HG03342 (cell line): ENCODE measurements at regions not wholly inside any gene's neighbourhood (a gene's known extent, or its start where the extent isn't known, plus 50 kb on each side); places are given as distances from the start of the nearest gene placed in this dataset.

Experiments
- ATAC-seq: cut with Tn5 transposase; IDR thresholded peaks from one replicate; pipeline ENCODE4 v1.9.1; 2021; ENCODE audit warnings: mild to moderate bottlenecking, moderate library complexity; ENCODE audit not compliant: unreplicated experiment

DNA sequence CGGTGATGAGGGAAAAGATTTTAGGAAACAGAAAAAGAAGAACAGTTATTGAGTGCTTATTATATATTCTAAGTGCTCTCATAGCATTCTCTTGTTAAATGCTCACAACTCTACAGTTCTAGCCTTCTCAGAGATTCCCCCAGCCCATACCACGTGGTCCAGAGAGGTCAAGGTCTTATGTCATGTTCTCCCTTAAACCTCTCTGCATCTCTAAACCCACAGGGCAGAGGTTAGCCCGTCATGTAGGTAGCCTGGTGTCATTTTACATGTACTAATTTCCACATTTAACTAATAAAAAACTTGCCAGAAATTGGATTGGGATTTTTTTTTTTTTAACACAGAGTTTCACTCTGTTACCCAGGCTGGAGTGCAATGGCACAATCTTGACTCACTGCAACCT, 178.0 kb downstream of the CEMIP2 start:
- ATAC-seq: no peak

DNA sequence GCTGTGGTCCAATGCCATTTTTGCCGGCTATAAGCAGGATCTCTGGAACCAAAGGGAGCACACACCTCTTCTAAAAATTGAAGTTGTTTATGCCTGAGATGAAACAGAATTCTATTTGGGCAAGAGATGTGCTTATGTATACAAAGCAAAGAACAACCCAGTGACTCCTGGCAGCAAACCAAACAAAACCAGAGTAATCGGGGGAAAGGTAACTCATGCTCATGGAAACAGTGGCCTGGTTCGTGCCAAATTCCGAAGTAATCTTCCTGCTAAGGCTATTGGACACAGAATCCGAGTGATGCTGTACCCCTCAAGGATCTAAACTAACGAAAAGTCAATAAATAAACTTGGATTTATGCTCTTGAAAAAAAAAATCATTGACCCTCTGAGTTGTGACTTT, 178.7 kb downstream of the CEMIP2 start:
- ATAC-seq: no peak

DNA sequence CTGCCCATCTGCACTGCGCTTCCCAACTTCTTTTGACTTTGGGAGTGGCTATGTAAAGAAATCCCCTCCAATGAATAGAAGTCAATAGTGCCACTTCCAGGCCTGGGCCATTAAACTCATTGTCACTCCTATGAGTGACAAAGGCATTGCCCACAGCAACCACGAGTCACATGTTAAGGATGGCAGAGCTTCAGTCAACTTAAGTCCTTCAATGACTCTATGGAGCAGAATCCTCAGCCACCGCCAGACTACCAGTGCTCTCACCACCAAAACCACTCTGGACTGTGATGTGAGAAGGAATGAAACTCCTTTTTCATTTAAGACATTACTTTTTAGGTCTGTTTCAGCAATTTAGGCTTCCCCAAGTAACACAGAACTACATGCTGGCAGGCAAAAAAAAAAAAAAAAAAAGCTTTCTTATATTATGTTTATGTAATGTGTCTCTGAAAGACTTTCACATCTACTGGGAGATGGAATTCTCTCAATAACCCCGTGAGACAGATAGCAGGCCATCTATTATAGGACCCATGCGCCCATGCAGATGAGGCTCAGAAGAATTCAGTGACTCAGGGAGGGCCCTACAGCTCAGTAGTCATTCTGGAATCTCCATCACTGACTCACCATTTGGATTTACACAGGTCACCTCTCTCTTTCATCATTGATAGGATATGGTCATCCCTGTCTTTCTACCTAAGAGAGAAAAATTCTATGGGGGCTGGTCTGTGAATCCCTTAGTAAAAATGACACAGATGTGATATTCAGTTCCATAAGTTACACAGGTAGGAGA, 180.5 kb downstream of the CEMIP2 start:
- ATAC-seq: no peak

DNA sequence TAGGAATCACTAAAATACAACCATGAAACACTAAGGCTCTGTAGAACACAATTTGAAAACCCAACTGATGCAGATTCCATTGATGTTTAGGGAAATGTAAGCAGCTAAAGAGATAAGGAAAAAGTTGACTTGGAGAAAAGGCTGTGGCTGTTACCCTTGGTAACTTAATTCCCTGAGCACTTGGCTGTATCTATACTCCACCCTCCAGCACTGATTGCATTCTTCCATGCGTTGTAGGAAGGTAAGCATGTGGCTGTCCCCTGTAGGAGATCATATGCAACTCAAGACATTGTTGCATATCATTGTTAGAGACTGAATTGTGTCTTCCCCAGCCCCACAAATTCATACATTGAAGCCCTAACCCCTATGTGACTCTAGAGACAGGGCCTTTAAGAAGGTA, 184.5 kb downstream of the CEMIP2 start:
- ATAC-seq: no peak

DNA sequence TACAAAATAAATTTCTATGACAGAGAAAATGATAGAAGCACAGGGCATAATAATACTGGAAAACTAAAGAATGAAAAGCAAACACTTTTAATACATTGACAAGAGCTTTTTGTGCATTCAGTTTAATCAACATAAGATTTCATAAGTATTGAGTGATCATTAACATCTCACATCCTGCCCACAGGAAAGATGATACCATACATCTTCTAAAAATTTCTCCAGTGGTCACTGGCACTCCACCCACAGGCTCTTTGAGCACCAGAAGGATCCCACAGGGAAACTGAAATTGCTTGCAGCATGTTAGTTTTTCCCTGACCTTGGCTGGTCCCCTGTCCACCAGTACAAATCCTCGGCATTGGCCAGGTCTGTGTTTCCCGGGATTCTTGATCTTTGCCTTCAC, 186.0 kb downstream of the CEMIP2 start:
- ATAC-seq: no peak

- no peak for ATAC-seq
These were observed 187.2 kb downstream of the CEMIP2 start for GRCh38 chr9:71581101-71581500.

GRCh38 chr9:71571186-71571585, 197.1 kb downstream of the CEMIP2 start:
- ATAC-seq: no peak

GRCh38 chr9:71567890-71568289, 200.4 kb downstream of the CEMIP2 start:
- ATAC-seq: no peak

GRCh38 chr9:71562140-71562539, 206.2 kb downstream of the CEMIP2 start:
- no peak for ATAC-seq

GRCh38 chr9:71557310-71557709, 211.0 kb downstream of the CEMIP2 start:
- no peak for ATAC-seq

DNA sequence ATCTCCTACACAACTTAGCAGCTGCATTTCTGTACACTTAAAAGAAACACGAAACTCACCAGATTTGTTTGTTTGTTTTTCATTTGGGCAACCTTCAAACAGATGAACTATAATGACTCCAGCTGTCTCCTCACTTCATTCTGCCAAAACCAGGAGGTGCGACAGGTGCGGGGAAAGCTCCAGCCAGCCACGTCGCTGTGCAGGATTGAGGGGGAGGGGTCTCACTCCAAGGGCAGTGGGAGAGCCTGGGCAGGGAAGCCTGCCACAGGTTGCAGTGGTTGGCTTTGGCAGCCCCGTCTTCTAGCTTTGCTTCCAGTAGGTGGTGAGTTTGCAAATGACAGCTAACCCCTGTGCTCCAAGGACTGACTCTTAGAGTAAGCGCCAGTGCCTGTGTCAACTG, 215.8 kb downstream of the CEMIP2 start:
- no peak for ATAC-seq

GRCh38 chr9:71549023-71549422, 219.3 kb downstream of the CEMIP2 start:
- ATAC-seq: peak; percentile 90

GRCh38 chr9:71544464-71544863, 223.8 kb downstream of the CEMIP2 start:
- no peak for ATAC-seq

- no peak for ATAC-seq
These were observed 226.9 kb downstream of the CEMIP2 start for GRCh38 chr9:71541436-71541835.

GRCh38 chr9:71524996-71525580, 243.2 kb downstream of the CEMIP2 start:
- ATAC-seq: no peak

DNA sequence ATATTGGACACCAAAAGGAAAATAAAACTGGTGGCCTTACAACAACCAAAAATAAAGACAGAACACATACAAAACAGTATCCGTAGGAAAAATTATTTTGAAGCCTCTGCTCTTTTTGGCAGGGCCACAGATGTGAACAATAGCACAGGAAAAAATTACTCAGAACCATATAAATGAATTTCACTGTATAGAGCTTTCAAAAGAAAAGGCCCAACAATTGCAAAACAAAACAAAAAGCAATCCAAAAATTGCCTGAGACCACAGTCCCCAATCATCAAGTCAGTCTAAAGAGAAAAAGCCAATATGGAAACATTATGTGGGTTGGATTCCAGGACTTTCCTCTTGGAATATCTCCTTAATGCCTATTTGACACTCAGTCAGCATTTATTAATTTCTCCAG, 243.8 kb downstream of the CEMIP2 start:
- ATAC-seq: no peak

DNA sequence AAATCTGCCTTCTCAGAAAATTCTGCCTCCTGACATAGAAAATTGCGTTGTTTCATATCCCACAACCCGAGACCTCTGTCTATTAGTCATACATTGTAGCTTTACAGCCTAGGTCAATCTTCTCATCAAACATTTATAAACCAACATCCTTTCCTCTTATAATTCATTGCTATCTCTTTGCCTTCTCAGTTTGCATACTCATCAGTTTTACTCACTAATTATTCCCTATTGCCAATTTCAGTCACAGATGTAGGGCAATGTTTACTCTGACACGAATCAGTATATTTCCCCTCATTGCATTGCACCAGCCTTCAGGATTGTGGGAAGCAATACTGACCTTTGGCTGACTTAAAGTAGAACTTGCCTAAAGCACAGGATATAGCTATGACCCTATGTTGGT, 247.2 kb downstream of the CEMIP2 start:
- no peak for ATAC-seq

DNA sequence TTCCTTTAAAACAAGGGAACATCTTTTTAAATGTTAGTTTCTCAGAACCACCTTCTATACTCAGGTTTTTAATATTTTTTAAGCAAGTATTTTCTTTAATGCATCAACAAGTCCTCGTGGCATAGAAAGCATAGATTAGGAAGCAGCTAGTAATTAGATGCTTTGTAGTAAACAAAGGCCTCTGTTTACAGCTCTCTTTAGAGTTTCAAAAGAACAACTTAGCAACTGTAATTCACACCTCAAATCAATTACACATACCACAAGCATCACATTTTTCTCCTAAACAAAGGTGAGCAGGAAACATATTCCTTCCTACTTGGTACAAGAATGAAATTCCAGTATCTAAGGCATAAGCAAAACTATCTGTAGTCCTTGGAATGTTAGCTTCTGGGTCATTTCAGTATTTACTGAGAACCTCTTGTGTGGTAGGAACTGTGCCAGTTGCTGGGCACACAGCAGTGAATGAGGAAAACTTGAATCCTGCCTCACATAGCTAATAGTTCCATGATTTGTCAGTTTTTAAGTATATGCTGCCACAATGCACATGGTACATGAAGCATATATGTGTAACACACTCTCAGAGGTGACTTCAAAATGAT, 249.1 kb downstream of the CEMIP2 start:
- no peak for ATAC-seq

- ATAC-seq: no peak
These were observed 250.1 kb downstream of the CEMIP2 start for GRCh38 chr9:71518045-71518827.

- ATAC-seq: no peak
These were observed 252.7 kb downstream of the CEMIP2 start for GRCh38 chr9:71515626-71516025.

DNA sequence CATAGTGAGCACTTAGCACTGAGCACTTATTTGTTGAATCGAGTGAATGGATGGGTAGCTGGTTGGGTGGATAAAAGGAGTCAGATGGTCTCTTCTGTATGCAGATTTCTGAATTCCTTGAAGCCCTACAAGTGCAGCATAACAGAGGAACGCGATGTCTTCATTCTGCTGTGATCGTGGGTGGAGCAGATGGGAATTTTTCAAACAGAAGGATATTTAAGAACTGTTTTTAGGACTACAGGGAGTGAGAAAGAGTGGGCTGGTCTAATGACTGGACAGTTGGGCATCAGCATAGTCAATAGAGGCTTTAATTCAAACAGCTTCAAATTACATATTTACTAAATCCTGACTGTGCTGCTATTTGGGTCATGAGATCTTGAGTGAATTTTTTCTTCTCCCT, 253.2 kb downstream of the CEMIP2 start:
- ATAC-seq: no peak
